WERI-Rb-1 (cell line): ENCODE measurements at regions not wholly inside any gene's neighbourhood (a gene's known extent, or its start where the extent isn't known, plus 50 kb on each side); places are given as distances from the start of the nearest gene placed in this dataset.

Experiments
- DNase-seq: peaks from one replicate; pipeline ENCODE4 v3.0.0-alpha.2; 2020
- H3K27ac ChIP-seq: fragments of 250-450 bp; sonication (Bioruptor Pico); 2 replicates; pipeline ENCODE4 v1.5.1; 2020; ENCODE audit warnings: mild to moderate bottlenecking, moderate library complexity
- H3K27me3 ChIP-seq: fragments of 250-450 bp; sonication (Bioruptor Pico); 2 replicates; pipeline ENCODE4 v1.5.1; 2021; ENCODE audit warnings: mild to moderate bottlenecking, low read depth, moderate library complexity; ENCODE audit not compliant: insufficient read depth, severe bottlenecking
- H3K36me3 ChIP-seq: fragments of 250-450 bp; sonication (Bioruptor Pico); 2 replicates; pipeline ENCODE4 v1.5.1; 2020; ENCODE audit warnings: mild to moderate bottlenecking, moderate library complexity
- H3K4me3 ChIP-seq: 2 replicates; pipeline ENCODE4 v1.5.1; 2011; ENCODE audit warnings: low read depth, mild to moderate bottlenecking, control low read depth, low read length
- H3K9me3 ChIP-seq: fragments of 250-450 bp; sonication (Bioruptor Pico); 2 replicates; pipeline ENCODE4 v1.5.1; 2021; ENCODE audit warnings: mild to moderate bottlenecking, moderate library complexity; ENCODE audit not compliant: severe bottlenecking
- TF ChIP-seq, protein P1 (sequence below): IDR thresholded peaks from 2 replicates; pipeline ENCODE4 v1.5.1; 2011; ENCODE audit warnings: low read depth, mild to moderate bottlenecking, control low read depth, inconsistent platforms, low read length

DNA sequence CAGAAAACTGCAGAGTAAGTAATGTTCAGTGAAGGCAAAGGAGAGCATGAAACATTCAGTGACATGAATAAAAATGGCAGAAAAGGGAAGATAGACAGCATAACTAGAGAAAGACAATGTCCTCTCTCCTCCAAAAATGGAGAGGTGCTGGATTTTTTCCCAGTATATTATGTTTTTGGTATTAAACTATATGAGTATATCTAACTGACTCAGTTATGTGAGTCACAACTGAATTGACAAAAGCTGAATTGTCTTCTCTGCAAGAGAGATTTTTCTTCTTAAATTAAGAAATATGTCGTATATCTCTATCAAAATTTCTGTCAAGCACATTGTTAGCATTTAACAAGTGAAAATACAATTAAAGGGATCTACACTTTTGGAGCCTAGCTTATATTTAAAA is 375.1 kb downstream of the CHSY3 start:
- Histone ChIP-seq H3K9me3 (no peaks in the 10 kb centered on the region), H3K27ac (no peak overlapping the region), H3K27me3 (no peaks in the 10 kb centered on the region), H3K36me3 (no peaks in the 10 kb centered on the region), H3K4me3 (no peak overlapping the region)
- DNase-seq: no peak
- TF ChIP-seq, protein P1, sequence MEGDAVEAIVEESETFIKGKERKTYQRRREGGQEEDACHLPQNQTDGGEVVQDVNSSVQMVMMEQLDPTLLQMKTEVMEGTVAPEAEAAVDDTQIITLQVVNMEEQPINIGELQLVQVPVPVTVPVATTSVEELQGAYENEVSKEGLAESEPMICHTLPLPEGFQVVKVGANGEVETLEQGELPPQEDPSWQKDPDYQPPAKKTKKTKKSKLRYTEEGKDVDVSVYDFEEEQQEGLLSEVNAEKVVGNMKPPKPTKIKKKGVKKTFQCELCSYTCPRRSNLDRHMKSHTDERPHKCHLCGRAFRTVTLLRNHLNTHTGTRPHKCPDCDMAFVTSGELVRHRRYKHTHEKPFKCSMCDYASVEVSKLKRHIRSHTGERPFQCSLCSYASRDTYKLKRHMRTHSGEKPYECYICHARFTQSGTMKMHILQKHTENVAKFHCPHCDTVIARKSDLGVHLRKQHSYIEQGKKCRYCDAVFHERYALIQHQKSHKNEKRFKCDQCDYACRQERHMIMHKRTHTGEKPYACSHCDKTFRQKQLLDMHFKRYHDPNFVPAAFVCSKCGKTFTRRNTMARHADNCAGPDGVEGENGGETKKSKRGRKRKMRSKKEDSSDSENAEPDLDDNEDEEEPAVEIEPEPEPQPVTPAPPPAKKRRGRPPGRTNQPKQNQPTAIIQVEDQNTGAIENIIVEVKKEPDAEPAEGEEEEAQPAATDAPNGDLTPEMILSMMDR: no peak

GRCh38 chr5:130278136-130278535 is 373.9 kb downstream of the CHSY3 start:
- TF ChIP-seq, protein P1: no peak
- Histone ChIP-seq H3K9me3 (no peaks in the 10 kb centered on the region), H3K4me3 (no peak overlapping the region), H3K27ac (no peak overlapping the region), H3K27me3 (no peaks in the 10 kb centered on the region), H3K36me3 (no peaks in the 10 kb centered on the region)
- DNase-seq: no peak

GRCh38 chr5:130277522-130277921 is 373.3 kb downstream of the CHSY3 start:
- H3K27ac ChIP-seq: no peak overlapping the region
- H3K9me3 ChIP-seq: no peaks in the 10 kb centered on the region
- TF ChIP-seq, protein P1: no peak
- DNase-seq: no peak
- no peaks in the 10 kb centered on the region for H3K36me3 ChIP-seq
- no peaks in the 10 kb centered on the region for H3K27me3 ChIP-seq
- no peak overlapping the region for H3K4me3 ChIP-seq

GRCh38 chr5:130277002-130277401 is 372.7 kb downstream of the CHSY3 start:
- Histone ChIP-seq H3K9me3 (no peaks in the 10 kb centered on the region), H3K27ac (no peak overlapping the region), H3K4me3 (no peak overlapping the region), H3K36me3 (no peaks in the 10 kb centered on the region), H3K27me3 (no peaks in the 10 kb centered on the region)
- TF ChIP-seq, protein P1: no peak
- DNase-seq: no peak

- Histone ChIP-seq H3K27me3 (no peaks in the 10 kb centered on the region), H3K27ac (no peak overlapping the region), H3K4me3 (no peak overlapping the region), H3K9me3 (no peaks in the 10 kb centered on the region), H3K36me3 (no peaks in the 10 kb centered on the region)
- TF ChIP-seq, protein P1: no peak
- DNase-seq: no peak
Measured at GRCh38 chr5:130272837-130273236, 368.6 kb downstream of the CHSY3 start.

- H3K4me3 ChIP-seq: no peak overlapping the region
- DNase-seq: no peak
- TF ChIP-seq, protein P1: no peak
- H3K27me3 ChIP-seq: no peaks in the 10 kb centered on the region
- H3K27ac ChIP-seq: no peak overlapping the region
- H3K36me3 ChIP-seq: no peaks in the 10 kb centered on the region
- no peaks in the 10 kb centered on the region for H3K9me3 ChIP-seq
Measured at GRCh38 chr5:130270786-130271185, 366.5 kb downstream of the CHSY3 start.
